Uterus (tissue), 3 donors: ENCODE measurements at regions not wholly inside any gene's neighbourhood (a gene's known extent, or its start where the extent isn't known, plus 50 kb on each side); places are given as distances from the start of the nearest gene placed in this dataset.

Experiments used
- DNase-seq, 2 donors: peaks; one replicate each; pipeline ENCODE4 v3.0.0-alpha.2; 2019 to 2020
- H3K27ac ChIP-seq, 2 donors: fragments of 200-600 bp; sonication (generic); 1 replicate in 1 of 2; 2 replicates in 1 of 2; pipeline ENCODE4 v1.5.1; 2016 to 2018
- H3K27me3 ChIP-seq, 2 donors: fragments of 200-600 bp; sonication (generic); one replicate each; pipeline ENCODE4 v1.5.1; 2018 to 2019; ENCODE audit warnings: control low read depth in 1 of 2
- H3K36me3 ChIP-seq, 2 donors: fragments of 200-600 bp; sonication (generic); one replicate each; pipeline ENCODE4 v1.5.1; 2019; ENCODE audit warnings: control low read depth in 1 of 2
- H3K4me1 ChIP-seq, 2 donors: fragments of 200-600 bp; sonication (generic); one replicate each; pipeline ENCODE4 v1.5.1; 2018 to 2019; ENCODE audit warnings: control low read depth in 1 of 2
- H3K4me3 ChIP-seq, 2 donors: fragments of 200-600 bp; sonication (generic); 1 replicate in 1 of 2; 2 replicates in 1 of 2; pipeline ENCODE4 v1.5.1; 2018 to 2019; ENCODE audit warnings: mild to moderate bottlenecking in 1 of 2
- H3K9me3 ChIP-seq, 2 donors: fragments of 200-600 bp; sonication (generic); one replicate each; pipeline ENCODE4 v1.5.1; 2019; ENCODE audit warnings: control low read depth in 1 of 2
- CTCF ChIP-seq, 4 experiments: fragments of 200-600 bp in 2 of 4; fragments of 450-650 bp in 2 of 4; sonication (generic) in 2 of 4; IDR thresholded peaks; one replicate each; pipeline ENCODE4 v1.5.1; 2016 to 2019; ENCODE audit warnings: antibody characterized with exemption in 4 of 4, mild to moderate bottlenecking in 2 of 4, moderate library complexity in 1 of 4
- POLR2A ChIP-seq, 2 donors: fragments of 450-650 bp; IDR thresholded peaks; one replicate each; pipeline ENCODE4 v1.6.1; 2016; ENCODE audit warnings: antibody characterized with exemption in 2 of 2, mild to moderate bottlenecking in 1 of 2, moderate library complexity in 1 of 2
- intact Hi-C: fragments of 100-400 bp; cut with DNase I; formaldehyde crosslinking; loops from one replicate; pipeline ENCODE4 v1.15.1; 2023; ENCODE audit warnings: low total_unique reads
- donor health status: DM: yes; HTN: yes; CAD: no.

GRCh38 chr15:47998619-47999019 lies 122.2 kb upstream of the SLC24A5 start:
- H3K36me3 ChIP-seq, result no peaks in the 10 kb centered on the region
- no peaks in the 10 kb centered on the region for H3K4me1 ChIP-seq
- TF ChIP-seq CTCF (IDR thresholded peaks at IDR 0.05) (no peak), POLR2A (IDR thresholded peaks at IDR 0.05) (no peak)
- H3K27ac ChIP-seq, result no peak overlapping the region
- DNase-seq, result no peak
- no peaks in the 10 kb centered on the region for H3K9me3 ChIP-seq
- no peak overlapping the region for H3K4me3 ChIP-seq
- no peaks in the 10 kb centered on the region for H3K27me3 ChIP-seq
- intact Hi-C loops, result no loop called here

GRCh38 chr15:48001393-48002039 lies 119.3 kb upstream of the SLC24A5 start:
- H3K4me1 ChIP-seq, result no peaks in the 10 kb centered on the region
- intact Hi-C loops, result no loop called here
- H3K9me3 ChIP-seq, result no peaks in the 10 kb centered on the region
- DNase-seq, result no peak
- no peak overlapping the region for H3K4me3 ChIP-seq
- no peaks in the 10 kb centered on the region for H3K27me3 ChIP-seq
- no peaks in the 10 kb centered on the region for H3K36me3 ChIP-seq
- TF ChIP-seq POLR2A (IDR thresholded peaks at IDR 0.05) (no peak), CTCF (IDR thresholded peaks at IDR 0.05) (no peak)
- no peak overlapping the region for H3K27ac ChIP-seq

- no peaks in the 10 kb centered on the region for H3K9me3 ChIP-seq
- no peaks in the 10 kb centered on the region for H3K36me3 ChIP-seq
- TF ChIP-seq POLR2A (IDR thresholded peaks at IDR 0.05) (no peak), CTCF (IDR thresholded peaks at IDR 0.05) (no peak)
- no peak overlapping the region for H3K27ac ChIP-seq
- no peak for DNase-seq
- no peaks in the 10 kb centered on the region for H3K27me3 ChIP-seq
- intact Hi-C loops, result no loop called here
- no peak overlapping the region for H3K4me3 ChIP-seq
- no peaks in the 10 kb centered on the region for H3K4me1 ChIP-seq
Observed at GRCh38 chr15:48002767-48003166, 118.0 kb upstream of the SLC24A5 start.

- no peak overlapping the region for H3K27ac ChIP-seq
- intact Hi-C loops, result no loop called here
- H3K4me3 ChIP-seq, result no peak overlapping the region
- no peaks in the 10 kb centered on the region for H3K4me1 ChIP-seq
- DNase-seq, result no peak
- no peaks in the 10 kb centered on the region for H3K9me3 ChIP-seq
- no peaks in the 10 kb centered on the region for H3K36me3 ChIP-seq
- H3K27me3 ChIP-seq, result no peaks in the 10 kb centered on the region
- TF ChIP-seq POLR2A (IDR thresholded peaks at IDR 0.05) (no peak), CTCF (IDR thresholded peaks at IDR 0.05) (no peak)
Observed at GRCh38 chr15:48003441-48003840, 117.3 kb upstream of the SLC24A5 start.

GRCh38 chr15:48005077-48005476 lies 115.7 kb upstream of the SLC24A5 start:
- no peaks in the 10 kb centered on the region for H3K36me3 ChIP-seq
- TF ChIP-seq CTCF (IDR thresholded peaks at IDR 0.05), result no peak
- intact Hi-C loops, result no loop called here
- H3K4me1 ChIP-seq, result no peaks in the 10 kb centered on the region
- no peaks in the 10 kb centered on the region for H3K27me3 ChIP-seq
- H3K9me3 ChIP-seq, result no peaks in the 10 kb centered on the region
- H3K4me3 ChIP-seq, result no peak overlapping the region
- no peak for DNase-seq
- H3K27ac ChIP-seq, result no peak overlapping the region
